Amygdala (tissue), 56 donors: ENCODE measurements at regions not wholly inside any gene's neighbourhood (a gene's known extent, or its start where the extent isn't known, plus 50 kb on each side); places are given as distances from the start of the nearest gene placed in this dataset.

Experiments used
- DNase-seq, 56 donors: peaks; one replicate each; lab custom pipeline; 2025; lab: John Stamatoyannopoulos, UW

DNA sequence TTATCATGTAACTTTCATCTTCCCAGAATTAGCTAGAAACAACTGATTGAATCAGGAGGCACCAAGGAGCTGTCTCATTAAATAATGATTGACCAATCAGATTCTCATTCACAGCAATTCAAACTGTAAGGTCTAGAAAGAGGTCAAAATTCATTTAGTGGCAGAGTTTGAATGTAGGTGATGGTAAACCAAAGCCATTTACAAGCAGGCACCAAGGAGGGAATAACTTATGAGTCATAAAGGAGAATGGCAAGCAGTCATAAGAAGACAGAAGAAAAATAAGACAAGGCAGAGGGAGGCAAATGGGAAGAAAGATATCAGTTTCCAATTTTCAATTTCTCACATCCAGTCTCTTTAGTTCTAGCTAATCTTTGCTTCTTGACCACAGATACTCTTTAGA, 52.9 kb upstream of the DEFB112 start:
- no peak for DNase-seq

DNA sequence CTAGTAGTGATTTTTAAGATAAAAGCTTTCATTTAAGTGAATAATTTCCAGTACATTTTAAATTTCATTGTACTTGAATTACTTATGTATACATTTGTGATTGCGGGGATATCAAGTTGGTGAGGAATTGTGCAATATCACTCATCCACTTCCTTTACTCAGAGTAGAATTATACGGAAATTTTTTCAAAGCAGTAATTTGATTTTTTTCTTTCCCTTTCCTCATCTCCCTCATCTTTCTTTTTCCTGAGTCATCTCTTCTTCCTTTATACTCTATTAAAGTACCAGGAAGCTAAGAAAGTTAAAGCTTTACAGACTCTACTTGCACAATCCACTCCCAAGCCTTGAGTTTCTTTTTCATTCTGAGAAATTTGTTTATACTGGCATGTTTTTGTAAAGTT, 60.9 kb upstream of the DEFB112 start:
- no peak for DNase-seq

DNA sequence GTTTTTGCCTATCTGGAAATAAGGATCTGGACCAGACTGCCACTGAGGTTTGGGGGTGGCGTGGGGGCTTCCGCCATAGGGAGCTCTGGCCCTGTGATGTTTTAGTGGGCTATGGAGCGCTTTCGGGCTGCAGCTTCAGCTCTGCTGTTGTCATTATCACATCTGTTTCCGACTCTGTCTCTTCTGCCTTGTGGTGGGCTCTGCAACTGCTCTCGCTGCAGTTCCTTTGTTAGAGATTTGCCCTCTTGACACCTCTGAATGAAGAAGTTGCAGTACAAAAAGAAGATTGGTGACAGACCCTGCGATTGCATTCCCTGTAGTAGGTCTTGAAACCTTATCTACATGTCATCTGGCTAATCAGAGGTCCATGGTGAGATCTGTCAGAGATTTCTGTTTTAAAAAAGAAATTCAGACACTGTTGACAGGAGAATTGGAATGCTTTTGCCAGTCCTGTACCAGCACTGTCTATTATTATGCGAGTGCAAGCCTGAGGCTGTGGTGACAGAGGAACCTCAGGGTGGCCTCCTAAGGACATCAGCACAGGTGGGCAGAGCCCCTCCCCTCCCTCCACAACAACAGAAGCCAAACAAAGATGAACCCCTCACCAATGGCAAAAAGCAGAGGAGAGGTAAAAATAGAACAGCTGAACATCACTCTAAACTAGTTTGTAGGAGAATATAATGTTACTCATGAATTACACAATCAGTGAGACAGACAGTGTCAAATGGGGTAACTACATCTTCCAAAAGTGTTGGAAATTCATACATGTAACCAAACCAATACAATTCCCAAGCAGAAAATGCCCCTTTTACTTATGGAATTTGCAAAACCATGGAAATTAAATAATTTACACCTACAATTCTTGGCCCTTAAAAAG, 63.5 kb upstream of the DEFB112 start:
- DNase-seq: no peak

DNA sequence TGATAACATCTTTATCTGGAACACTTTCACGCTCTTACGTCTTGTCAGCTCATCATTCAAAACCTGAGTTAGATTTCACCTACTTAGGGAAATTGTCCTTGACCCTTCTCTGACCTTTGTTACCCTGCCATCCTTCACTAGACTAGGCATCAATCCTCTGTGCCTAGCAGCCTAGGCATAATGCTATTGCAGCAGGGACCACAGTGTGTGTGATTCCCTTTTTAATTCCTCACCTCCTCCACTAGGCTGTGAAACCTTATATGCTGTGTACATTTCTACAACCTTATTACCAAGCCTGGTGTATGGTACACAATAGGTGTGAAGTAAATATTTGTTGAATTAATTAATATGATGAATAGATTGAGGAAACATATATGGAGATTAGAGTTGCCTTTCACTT, 66.7 kb upstream of the DEFB112 start:
- DNase-seq: no peak

DNA sequence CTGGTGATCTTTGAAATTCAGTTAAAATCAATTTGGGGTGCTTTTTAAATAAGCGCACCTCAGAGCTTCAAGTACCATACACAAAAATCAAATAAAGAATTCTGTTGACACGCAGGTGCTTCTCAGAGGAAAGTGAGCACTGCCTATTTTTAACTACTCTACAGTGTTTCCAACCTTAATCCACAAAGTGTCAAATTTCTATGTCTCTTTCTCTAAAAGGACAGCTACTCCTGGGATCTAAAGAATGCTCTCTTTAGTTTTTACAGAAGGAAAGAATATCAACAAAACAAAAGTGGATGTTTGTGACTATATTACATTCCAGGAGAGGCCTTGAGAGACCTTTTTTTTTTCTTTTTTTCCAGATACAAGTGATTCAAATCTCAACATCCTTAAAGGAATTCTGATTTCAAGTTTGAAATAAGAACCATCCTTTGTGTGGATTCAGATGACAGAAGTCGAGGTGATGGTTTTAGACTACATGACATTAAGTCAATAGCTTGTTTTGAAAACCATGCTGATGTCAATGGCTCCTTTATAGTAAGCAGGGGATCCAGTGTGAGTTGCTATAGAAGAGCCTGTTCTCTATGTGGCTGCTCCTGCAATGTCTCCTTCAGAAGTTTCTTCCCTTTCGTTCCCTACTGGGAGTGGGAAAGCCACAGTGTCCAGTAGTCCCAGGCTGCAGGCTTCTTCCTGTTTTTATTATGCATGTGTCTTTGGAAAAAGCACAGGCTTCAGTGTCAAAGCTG, 67.2 kb upstream of the DEFB112 start:
- no peak for DNase-seq

DNA sequence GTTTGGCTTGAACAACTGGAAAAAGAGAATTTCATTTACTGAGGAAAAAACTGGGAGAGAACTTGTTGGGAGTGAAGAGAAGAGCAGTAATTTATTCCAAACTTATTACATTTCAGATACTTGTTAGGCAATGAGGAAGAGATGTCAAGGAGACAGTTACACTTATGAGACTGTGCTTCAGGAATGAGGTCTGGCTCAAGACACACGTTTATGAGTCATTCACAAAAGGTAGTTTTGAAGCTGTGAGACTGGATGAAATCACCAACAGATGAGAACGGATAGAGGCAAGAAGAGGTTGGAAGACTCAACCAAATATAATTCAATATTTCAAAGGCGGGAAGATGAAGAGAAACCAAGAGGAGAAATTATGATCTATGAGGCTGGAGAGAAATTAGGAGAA, 70.6 kb upstream of the DEFB112 start:
- DNase-seq: no peak

DNA sequence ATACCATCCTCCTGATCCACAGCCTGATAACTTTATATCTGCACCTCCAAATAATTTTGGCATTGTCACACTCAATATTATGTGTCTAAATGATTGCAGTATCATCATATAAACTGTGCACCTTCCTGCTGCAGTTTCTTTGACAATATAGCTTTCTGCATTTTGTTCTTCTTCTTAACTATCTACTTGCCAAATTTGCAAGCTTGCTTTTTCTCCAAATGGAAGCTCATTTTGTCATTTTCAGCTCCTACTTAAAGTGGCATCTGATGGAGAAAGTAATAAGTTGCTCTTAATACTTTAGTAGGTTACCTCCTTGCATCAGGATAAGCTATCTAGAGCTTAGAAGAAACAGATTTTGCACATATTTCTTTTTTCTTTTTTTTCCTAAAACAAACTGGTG, 74.0 kb upstream of the DEFB112 start:
- no peak for DNase-seq

DNA sequence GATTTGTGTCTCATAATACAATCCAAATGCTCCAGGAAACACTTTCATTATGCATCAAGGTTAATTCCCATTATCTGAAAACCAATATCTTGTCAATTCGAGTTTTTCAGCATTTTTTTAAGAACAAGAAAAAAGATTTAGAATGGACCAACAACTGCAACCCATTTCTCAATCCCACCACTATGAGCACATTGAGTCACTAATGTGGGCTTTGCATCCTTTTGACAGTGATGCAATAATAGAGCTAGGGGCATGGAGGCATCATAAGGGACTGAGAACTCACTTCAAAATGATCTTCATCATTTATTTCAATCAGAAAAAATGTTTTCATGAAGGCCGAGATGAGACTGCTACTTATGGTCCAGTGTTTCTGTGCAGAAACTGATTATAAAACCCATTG, 74.8 kb upstream of the DEFB112 start:
- DNase-seq: no peak

DNA sequence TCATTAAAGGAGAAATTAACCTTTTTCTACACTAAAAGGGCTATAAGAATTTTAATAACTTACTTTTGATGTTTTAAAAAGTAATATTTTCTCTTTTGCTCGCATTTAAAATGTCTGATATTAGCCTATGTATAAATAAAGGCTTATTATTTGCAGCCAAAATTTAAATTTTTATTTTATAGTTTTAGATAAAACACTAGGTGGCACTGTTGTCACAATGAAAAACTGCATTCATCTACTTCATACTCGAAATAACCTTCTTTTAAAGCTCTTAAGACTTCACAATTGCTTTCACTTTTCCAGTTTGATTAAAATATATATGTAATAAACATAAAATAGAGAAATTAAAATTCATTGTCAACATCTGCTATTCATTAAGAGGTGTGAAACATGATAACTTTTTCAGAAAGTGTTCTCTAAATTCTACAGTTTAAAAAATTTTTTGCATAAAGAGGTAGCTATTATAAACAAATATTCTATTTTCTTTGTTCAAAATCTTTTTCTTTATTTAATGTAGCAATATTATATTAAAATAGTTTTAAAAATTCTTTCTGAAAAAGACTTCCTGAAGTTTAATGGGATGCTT, 78.8 kb upstream of the DEFB112 start:
- DNase-seq: no peak

DNA sequence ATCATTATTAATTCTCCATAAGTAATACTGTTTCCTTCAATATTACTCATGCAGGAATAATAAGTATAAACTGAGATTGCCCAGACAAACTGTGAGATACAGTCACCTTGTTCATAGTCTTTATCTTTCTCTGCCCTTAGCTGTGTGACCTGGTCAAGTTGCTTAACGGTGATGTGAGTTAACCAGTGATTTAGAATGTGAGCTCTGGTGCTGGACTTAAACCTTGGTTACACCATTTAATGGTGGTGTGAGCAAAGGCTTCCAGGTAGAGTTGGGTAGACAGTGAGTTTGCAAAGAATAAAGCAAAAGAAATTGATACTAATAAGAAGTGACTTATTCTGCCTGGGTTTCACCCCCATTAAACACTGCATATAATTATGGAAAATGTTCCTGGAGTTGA, 86.2 kb upstream of the DEFB112 start:
- DNase-seq: no peak

DNA sequence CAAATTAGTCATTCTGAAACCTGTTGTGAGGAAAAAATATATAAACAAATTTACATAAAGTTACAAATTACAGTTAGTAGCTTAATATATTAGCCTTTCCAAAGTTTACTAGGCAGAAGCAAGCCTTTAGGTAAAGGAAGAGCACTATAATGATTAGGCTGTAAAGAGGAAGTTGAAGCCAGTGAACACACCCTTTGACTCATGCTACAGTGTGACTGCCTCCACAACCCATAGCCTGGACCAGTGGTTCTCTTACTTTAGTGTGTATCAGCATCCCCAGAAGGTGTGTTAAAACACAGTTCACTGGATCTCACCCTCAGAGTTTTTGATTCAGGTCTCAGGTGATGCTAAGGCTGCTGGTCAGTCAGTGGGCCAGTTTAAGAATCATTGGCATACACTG, 91.4 kb upstream of the DEFB112 start:
- no peak for DNase-seq

DNA sequence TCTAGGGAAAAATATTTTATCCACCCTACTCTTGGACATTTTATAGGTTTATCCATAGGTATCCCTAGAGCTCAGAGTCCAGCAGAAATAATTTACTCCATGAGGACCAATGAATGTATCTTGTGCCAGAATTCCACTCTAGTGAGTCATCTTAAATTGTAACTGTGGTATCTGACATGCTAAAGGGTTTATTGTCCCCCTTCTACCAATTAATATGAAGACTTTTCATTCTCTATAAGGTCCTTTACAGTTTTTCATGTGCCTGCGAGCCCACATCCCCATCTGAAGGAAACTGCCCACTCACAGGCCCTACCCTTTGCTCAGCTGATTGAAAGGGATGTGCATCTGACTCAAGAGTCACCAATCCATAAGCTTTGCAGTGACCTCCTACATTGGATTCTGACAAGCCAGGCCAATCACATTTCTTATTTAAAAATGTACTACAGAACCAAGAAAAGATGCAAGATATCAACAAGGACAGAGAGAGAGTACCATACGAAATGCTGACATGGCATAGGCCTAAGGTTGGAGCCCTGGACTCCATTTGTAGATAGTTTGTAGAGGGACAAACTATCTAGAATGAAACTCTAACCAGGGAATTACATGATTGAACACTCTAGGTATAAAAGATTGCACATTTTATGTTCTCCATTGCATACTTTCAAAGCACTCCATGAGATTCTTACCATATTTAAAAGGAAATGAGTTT, 93.4 kb upstream of the DEFB112 start:
- DNase-seq: no peak

DNA sequence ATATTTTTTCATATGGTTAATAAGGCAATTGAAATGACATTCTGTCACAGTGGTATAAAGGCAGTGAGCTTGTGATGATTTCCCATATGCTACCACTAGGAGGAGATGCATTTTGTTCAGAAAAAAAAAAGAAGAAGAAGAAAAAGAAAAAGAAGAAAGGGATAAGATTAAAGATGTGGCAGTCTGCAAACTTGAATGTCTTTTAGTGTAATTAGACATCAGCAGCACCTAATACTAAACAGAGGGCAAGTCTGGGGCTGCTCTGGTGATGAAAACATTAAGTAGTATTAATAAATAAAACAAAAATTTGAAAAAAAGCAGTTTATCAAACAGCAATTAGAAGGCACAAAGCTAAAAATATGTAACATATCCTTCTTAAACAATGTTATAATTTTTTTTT, 95.4 kb upstream of the DEFB112 start:
- DNase-seq: no peak

DNA sequence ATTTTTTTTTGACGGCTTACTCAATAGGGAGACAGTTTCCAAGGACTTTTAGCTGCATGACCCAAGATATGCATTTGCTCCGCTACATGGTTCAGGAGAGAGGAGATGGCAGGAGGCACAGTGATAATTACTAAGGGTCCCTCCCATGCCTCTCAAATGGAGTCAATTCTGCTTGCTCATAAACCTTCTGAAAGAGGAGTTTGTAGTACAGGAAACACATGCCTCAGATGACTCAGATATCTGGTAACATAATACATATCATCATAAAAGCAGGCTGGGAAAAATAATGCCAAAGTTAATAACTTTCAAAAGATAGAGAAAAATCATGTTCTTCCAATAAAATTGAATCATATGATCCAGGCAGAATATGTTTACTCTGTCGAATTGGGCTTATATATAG, 97.6 kb upstream of the DEFB112 start:
- DNase-seq: no peak

DNA sequence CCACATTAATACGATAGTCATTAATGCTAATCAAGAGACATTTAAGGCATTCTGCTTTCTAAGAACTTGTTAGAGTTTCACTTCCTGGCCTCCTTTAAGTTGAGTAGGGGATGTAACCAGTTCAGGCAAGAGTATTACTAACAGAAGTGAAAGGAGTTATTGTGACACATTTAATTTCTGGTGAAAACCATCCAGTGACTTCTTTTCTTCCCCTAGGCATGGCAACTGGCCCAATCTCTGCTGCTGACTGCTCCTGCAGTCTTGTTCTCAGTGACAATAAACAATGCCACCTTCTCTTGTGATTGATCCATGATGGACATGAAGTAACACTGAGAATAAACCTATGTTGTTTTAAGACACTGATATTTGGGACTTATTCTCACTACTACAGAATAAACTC, 130.9 kb upstream of the DEFB112 start:
- DNase-seq: no peak

DNA sequence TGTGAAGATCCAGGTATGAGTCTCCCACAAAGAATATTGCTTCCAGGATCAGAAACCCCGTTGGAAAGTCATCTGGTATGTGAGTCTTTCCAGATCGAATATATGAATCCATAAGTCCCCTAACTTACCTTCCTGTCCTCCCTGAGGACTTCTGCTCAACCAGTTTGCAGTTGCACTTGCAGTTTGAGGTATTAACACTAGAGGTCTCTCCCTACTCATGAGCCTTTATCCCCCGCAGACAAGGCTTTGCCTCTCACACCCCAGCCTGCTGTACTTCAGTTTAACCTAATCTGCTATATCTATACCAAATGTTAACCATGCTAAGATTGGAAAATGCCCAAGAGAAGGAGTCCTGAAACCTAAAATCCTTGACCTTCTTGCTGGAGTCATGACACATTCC, 135.3 kb upstream of the DEFB112 start:
- no peak for DNase-seq

DNA sequence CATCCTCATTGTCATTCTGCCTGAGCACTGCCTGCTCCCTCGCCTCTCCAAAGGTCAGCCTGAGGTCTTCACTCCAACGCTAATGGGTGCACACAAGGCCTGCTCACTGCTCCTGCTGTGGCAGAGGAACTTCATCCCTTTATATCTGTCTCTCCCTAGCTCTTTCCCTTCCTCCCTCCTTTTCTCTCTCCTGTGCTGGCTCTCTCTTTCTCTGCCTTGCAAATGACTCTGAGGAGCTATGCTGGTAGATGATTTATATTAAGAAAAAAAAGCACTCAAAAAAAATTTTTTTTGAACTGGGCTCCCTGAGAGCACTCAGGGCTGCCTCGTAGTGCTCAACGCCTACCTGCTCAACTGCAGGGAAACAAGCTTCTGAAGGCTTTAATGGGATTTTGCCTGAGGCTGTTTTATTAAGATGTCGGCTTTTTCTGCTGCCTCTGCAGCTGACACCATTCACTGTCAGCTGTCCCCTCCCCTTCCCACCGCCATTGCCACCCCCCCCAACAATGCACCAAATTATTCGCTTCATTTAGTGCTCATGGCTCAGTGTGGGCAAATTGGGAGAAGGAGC, 137.7 kb upstream of the DEFB112 start:
- no peak for DNase-seq

DNA sequence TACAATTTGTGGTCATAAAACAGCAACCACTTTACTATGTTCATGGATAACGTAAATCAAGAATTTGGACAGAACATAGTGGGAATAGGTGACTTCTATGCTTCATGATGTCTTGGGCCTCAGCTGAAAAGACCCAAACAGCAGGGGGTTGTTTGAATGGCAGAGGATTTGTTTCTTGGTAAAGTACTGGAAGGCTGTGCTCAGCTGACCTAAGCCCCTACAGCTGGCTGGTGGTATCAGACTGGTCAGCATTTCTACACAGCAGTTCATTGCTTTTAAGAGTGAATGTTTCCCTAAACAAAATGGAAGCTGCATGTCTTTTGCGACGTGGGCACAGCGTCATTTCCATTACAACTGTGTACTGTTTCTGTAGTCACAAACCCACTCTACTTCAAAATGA, 148.5 kb upstream of the DEFB112 start:
- DNase-seq: no peak

DNA sequence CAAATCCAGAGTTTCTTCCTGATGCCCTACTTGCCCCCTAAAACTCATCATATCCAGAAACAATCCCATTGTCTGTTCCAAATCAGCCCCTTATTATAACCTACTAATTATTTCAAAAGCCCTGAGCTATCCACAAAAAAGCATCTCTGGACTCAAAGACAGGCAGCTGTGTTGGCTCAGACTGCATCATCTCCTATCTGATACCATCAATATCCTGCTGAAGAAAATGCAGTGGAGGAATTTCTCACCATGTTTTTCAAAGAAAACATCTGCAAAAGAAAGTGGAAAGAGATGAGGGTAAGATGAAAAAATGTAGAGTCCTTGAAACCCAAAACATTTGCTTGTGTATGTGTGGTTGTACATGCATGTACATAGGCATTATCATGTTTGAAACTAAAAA, 153.0 kb upstream of the DEFB112 start:
- no peak for DNase-seq

DNA sequence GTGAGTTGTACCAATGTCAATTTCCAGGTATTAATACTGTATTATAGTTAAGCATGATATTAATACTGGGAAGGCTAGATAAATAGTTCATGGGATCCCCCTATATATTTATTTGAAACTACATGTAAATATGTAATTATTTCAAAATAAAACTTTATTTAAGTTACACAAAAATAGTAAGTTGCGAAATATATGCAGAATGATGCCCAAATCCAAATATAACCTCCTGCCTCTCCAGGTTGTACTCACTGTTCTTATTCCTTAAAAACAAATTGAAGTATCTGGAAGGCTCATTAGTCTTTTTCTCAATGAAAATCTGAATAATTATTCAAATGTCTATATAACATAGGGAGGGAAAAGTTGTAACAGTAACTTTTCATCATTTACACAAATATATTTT, 161.9 kb upstream of the DEFB112 start:
- DNase-seq: no peak

DNA sequence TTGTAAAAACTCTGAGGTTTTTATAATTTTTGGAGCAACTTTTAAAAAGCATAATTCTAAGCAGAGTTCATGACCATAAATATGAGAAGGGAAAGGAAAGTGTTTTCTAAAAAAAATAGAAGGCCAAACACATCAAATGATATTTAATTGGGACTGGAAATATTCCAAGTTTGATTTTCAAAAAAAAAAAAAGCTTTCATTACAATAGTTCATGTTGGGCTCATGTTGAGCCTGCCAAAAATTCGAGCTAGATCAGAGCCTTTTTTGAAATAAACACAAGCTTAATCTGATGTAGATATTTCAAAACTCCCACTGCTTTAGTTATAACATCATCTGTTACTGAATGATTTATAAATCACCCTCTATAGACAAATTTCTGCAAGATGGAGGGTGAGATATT, 163.4 kb upstream of the DEFB112 start:
- DNase-seq: no peak
